GM12872 (cell line): ENCODE measurements at regions not wholly inside any gene's neighbourhood (a gene's known extent, or its start where the extent isn't known, plus 50 kb on each side); places are given as distances from the start of the nearest gene placed in this dataset.

ENCODE experiments used
- TF ChIP-seq, protein P1 (sequence below): IDR thresholded peaks from 3 replicates; pipeline ENCODE4 v1.5.1; 2011; ENCODE audit warnings: low read depth, mild to moderate bottlenecking, low read length, moderate library complexity; ENCODE audit not compliant: insufficient read depth

DNA sequence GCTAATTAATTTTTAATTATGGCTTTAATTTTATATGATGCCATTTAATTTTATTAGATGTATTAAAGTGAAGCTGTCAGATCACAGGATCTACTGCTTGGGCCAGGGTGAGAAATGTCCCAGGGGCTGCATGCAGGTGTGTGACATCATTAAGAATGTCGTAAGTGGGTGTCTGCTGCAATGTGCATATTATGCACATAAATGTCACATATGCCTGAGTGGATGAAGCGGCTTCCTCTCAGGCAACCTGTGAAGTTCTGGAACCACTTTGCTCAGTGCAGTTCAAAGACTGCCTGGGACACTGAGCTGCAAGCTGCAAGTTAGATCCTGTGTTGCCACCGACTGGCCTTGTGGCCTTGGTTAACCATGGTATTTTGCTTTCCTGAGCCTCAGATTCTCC lies 355.0 kb downstream of the UQCRFS1 start:
- TF ChIP-seq, protein P1, sequence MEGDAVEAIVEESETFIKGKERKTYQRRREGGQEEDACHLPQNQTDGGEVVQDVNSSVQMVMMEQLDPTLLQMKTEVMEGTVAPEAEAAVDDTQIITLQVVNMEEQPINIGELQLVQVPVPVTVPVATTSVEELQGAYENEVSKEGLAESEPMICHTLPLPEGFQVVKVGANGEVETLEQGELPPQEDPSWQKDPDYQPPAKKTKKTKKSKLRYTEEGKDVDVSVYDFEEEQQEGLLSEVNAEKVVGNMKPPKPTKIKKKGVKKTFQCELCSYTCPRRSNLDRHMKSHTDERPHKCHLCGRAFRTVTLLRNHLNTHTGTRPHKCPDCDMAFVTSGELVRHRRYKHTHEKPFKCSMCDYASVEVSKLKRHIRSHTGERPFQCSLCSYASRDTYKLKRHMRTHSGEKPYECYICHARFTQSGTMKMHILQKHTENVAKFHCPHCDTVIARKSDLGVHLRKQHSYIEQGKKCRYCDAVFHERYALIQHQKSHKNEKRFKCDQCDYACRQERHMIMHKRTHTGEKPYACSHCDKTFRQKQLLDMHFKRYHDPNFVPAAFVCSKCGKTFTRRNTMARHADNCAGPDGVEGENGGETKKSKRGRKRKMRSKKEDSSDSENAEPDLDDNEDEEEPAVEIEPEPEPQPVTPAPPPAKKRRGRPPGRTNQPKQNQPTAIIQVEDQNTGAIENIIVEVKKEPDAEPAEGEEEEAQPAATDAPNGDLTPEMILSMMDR, result no peak

DNA sequence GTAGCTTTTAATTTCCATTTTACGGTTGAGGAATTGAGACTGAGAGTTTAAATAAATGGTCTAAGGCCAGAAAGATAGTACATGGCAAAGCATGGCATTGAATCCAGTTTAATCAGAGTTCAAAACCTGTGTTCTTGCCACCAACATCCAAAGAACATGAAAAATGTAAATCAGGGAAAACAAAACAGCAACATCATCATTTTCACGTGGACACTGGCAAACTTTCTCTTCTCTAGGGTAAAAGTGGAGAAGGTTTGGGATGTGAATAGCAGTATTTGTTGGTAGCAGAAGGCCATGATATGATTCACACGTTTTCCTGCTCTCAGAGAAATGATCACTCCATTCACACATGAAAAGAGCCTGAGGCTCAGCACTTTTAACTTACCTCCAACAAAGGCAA lies 357.7 kb downstream of the UQCRFS1 start:
- TF ChIP-seq, protein P1, result no peak

DNA sequence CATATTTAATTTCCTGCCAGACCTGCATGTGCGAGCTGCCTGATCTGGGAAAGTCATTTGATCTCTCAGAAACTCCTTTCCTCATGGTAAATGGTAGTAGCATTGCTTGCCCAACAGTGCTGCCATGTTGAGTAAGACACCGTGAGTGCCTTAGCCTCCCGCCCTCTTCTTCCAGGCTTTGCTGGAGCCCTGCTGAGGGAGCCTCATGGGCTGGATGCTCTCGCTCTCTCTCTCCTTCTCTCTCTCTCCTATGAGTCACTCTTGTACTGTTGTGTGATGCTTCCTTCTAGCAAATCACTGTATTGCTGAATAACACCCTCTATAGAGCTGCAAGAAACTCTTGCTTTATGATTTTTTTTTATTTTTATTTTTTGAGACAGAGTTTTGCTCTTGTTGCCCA lies 365.5 kb downstream of the UQCRFS1 start:
- TF ChIP-seq, protein P1, result no peak

DNA sequence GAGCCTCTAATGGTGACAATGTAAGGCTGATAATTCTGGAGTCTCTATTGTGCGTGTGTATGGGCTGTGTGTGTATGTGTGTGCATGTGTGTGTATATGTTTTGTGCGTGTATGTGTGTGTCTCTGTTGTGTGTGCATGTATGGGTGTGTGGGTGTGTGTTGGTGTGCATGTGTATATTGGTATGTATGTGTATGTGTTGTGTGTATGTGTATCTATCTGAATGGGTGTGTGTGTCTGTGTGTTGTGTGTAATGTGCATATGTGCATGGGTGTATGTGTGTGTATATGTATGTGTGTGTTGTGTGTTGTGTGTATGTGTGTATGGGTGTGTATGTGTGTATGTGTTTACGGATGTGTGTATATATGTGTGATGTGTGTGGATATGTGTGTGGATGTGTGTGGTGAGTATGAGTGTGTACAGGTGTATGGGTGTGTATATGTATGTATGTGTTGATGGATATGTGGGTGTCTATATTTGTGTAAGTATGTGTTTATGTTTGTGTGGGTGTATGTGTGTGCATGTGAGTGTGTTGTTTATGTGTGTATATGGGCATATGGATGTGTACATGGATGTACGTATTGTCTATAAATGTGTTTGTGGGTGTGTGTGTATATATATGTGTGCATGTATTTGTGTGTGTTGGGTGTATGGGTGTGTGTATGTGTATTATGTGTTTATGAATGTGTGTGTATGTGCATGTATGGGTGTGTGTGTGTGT lies 366.7 kb downstream of the UQCRFS1 start:
- TF ChIP-seq, protein P1, result no peak

DNA sequence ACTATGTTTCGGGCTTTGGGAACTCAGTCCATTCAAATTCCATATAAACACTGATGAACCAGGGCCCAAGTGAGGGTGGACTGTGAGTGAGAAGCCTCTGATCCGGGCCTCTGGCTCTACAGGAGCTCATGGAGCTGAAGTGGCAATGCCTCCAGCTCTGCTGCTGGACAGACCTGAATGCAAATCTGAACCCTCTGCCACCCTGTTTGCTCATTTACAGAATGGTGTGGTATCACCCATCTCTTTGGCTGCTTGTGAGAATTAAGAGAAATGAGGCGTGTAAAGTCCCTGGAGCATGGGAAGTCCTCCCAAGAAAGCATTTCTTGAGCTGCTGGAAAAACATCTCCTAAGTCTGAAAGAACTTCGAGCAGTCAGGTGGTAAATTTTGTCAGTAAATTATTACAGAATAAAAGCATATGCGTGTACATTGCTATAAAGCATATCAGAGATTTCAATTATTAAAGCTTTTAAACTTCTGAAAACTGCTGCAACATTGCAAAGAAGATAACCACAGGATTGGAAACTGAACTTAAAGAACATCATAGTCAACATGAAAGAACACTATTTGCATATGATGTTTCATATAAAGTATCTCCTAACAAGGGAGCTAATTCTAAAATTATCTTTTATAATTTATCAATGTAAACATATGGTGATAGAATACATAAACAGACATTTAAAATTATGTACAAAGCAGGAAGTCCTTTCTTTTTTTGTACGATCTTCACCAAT lies 369.0 kb downstream of the UQCRFS1 start:
- TF ChIP-seq, protein P1, result no peak

DNA sequence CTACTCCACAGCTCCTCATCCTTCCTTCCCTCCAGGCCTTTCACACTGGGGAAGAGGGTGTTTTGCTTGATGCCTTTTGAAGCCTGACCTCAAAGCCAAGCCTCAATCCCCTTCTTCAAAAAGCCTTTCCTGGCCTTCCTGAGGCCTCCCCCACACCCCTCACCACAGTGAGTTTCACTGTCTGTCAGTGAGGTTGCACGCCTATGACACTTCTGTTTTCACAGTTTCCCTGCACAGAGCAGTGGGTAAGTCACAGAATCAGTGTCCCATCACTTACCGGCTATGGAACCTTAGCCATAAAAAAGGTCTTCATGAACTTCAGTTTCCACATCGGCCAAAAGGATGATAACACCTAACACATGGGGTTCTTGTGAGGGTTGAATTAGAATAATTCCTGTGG lies 371.4 kb downstream of the UQCRFS1 start:
- TF ChIP-seq, protein P1, result no peak

DNA sequence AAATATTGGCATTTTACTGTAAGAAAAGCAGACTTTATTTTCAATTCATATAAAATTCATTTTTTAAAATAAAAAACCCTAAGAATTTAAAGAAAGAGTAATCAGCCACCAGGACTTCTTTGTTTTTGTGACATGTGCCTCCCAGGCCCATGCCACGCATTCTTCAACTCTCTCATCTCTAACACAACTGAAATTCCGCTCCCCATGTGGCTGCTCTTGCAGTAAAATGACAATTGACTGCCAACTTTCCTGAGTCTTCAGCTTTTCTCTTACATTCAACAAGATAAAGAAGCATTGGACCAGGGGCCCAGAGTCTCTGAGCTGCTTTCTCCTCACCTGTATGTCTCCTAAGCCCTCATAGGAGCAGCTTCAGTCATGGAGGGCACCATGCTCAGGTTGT lies 372.1 kb downstream of the UQCRFS1 start:
- TF ChIP-seq, protein P1, result no peak
